ENCODE measurements at regions not wholly inside any gene's neighbourhood (a gene's known extent, or its start where the extent isn't known, plus 50 kb on each side); places are given as distances from the start of the nearest gene placed in this dataset.
"Not testable (repeated sequence)": the region's sequence is repeated elsewhere in the genome, so short reads cannot be mapped to it uniquely, and the experiment has no call there.

DNA sequence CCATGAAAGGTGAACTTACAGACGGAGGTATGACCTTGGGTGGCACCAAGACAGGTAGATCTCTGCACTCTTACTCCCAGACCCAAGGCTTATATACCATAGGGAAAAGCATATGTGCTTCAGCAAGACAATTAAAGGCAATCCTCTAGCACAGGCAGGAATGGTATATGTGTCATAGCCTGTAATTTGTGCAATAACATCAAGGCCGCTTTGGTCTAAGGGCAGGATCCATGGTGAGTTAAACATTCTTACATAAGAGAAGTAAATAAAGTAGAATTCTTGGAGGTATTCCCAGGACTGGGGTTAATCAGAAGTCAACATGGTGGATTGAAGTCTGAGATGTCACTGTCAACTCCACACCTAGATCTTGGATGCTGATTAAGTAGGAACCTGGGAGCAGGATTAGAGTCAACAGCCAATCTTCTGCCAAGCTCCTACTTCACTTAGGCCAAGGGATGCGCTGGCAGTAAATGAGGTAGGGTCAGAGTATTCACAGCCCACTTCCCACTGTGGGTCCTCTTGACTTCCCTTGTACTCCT lies 143.0 kb downstream of the ATP6V0E2 start:
- FAIRE-seq (peak; percentile 13), DNase-seq (ENCODE audit: low read depth in 1 of 2, low spot score in 1 of 2) (peak in 1 of 2 experiments; percentile 13), ATAC-seq (peak in 1 of 2 experiments; percentile 34; a peak in 3 of 6 replicates)
- POLR2A ChIA-PET, H3K27ac ChIP-seq, H3K4me2 ChIP-seq, CTCF ChIA-PET, H3K4me1 ChIP-seq, H3K4me3 ChIP-seq, H3K9me3 ChIP-seq: not testable (repeated sequence)
- 8% methylated on average over 3 of the region's 3 CpGs for WGBS (ENCODE audit: missing lambda C conversion rate)

DNA sequence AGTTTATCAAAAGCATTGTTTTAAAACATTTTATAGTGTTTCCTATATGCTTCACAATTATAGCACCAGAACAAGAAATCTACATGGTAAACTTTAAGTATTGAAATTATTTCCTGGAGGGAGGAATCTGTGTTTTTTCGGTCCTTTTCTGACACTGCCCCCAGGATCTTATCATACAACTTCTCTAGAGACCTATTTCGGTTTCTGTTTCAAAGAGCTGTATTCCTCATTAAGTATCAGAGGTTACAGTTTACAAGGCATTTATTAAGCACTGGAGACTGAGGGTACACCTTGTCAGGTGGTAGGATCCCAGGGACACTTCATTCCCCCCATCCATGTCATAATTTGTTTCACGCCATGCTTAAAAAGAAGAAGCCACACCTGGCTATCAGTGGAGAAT lies 146.4 kb downstream of the ATP6V0E2 start:
- DNase-seq (ENCODE audit: low read depth in 1 of 2, low spot score in 1 of 2); H3K27ac ChIP-seq; H3K4me1 ChIP-seq; H3K9me3 ChIP-seq; H3K4me2 ChIP-seq; ATAC-seq; H3K4me3 ChIP-seq; CTCF ChIA-PET; POLR2A ChIA-PET: not testable (repeated sequence)
- 50% methylated on average over 3 of the region's 3 CpGs for WGBS (ENCODE audit: missing lambda C conversion rate)
- FAIRE-seq: peak; percentile 36

DNA sequence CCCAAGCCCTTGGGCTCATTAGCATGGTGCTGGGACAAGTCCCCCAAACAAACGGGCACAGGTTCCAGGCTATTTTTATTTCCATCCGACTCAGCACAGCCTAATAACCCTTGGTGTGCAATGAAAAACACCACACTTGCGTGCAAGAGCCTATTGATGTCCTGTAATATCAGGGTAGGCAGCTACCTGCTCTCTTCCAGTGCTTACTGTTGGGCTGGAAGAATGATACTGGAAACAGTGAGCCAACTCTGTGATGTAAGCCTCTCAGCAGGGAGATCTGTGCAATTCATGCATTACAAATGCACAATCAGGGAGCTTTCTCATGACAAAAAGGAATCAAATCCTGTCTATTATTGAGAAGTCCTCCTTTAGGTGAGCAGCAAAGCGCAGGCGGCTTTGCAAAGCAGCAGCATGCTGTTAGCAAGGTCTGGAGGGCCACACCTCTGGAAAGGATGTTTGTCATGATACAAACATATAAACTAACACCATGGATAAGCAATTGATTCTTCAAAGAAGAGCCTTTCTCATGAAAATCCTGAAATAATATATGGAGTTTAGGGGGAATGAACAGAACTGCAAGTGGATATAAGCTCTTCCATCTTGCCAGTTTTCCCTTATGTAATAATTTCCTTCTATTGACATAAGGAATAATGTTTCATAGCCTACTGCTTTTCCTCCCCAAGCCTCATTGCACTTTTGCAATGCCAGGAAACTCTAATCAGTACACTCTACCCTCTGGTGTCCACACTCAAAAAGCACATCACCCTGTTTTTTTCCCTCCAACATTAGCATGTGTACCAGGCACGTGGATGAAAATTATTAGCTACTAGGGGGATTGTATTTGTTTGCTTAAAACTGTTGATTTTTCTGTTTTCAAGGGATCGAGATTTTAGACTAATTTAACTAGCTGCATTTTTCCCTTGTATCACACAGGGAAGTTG lies 151.1 kb downstream of the ATP6V0E2 start:
- FAIRE-seq; DNase-seq (ENCODE audit: low read depth in 1 of 2, low spot score in 1 of 2): not testable (repeated sequence)

DNA sequence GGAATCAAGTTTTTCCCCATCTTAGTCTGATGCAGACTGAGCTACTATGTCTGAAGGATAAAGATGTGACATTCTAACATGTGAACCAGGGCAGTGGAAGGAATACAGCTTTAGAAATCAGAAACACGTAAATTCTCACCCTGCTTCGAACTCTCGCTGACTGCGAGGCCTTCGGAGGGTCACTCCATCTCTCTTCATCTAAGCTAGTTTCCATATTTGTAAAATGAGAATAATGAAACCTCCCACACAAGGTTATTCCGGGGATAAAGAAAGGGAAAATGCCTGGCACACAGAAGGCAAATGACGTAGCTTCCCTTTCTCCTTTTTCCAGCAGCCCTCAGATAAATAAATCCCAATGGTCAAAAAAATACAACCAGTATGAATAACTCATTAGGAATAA lies 152.0 kb downstream of the ATP6V0E2 start:
- H3K27ac ChIP-seq; DNase-seq (ENCODE audit: low read depth in 1 of 2, low spot score in 1 of 2); H3K4me1 ChIP-seq; CTCF ChIA-PET; FAIRE-seq; ATAC-seq; H3K9me3 ChIP-seq; POLR2A ChIA-PET; H3K4me3 ChIP-seq; H3K4me2 ChIP-seq: not testable (repeated sequence)
- WGBS (ENCODE audit: missing lambda C conversion rate): 68% methylated on average over 7 of the region's 7 CpGs

More for the DNA sequence above, 151.1 kb downstream of the ATP6V0E2 start:
- H3K4me1 ChIP-seq, H3K4me2 ChIP-seq, POLR2A ChIA-PET, H3K4me3 ChIP-seq, H3K27ac ChIP-seq, ATAC-seq, CTCF ChIA-PET, H3K9me3 ChIP-seq: not testable (repeated sequence)
- WGBS (ENCODE audit: missing lambda C conversion rate): 46% methylated on average over 4 of the region's 7 CpGs

DNA sequence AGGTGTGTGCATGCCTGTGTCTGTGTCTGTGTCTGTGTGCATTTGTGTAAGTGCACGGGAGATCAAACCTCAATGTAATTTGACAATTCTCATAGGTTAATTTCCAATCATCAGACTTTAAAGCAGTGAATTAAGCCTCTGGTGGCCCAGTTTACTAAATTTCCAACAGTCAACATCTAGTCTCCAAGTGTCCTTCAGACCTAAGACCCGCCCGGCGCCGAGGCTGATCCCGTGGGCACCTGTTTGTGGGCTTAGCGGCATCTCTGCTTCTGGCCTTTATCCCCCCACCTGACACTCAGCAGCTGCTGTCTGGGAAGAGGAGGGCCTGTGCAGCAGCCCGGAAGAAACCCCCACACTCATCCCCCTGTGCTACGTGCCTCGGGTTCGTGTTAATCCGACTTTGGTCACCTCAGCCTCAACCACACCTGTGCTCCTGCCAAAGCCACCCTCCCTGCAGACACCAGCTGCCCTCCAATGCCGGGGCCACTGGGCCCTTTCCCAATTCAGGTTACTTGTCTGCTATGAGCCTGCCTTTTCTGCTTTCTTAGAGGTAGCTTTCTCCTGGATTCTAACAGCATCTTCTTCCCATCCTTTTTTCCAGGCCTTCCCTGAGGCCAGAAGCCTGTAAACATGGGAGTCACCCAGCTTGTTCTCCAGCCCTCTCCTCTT lies 154.7 kb downstream of the ATP6V0E2 start:
- H3K27ac ChIP-seq; CTCF ChIA-PET; H3K9me3 ChIP-seq; DNase-seq (ENCODE audit: low read depth in 1 of 2, low spot score in 1 of 2); H3K4me3 ChIP-seq; FAIRE-seq; H3K4me1 ChIP-seq; POLR2A ChIA-PET; ATAC-seq; H3K4me2 ChIP-seq: not testable (repeated sequence)
- WGBS (ENCODE audit: missing lambda C conversion rate): 35% methylated on average over 11 of the region's 13 CpGs

DNA sequence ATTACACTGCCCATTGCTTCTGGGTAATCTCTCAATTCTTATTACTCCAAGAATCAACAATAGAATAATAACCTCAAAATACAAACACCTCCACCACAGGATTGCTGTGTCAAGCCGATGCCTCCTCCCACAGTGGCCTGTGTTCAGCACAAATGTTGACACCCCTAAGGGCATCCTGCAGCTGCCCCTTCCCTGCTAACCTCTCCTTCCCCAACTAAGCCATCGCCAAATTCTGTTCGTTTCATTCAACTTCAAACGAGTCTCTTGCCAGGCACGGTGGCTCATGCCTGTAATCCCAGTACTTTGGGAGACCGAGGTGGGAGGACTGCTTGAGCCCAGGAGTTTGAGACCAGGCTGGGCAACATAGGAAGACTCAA lies 155.2 kb downstream of the ATP6V0E2 start:
- WGBS (ENCODE audit: missing lambda C conversion rate): 44% methylated on average over 6 of the region's 6 CpGs
- H3K27ac ChIP-seq; CTCF ChIA-PET; H3K9me3 ChIP-seq; ATAC-seq; H3K4me1 ChIP-seq; FAIRE-seq; H3K4me2 ChIP-seq; POLR2A ChIA-PET; DNase-seq (ENCODE audit: low read depth in 1 of 2, low spot score in 1 of 2); H3K4me3 ChIP-seq: not testable (repeated sequence)

DNA sequence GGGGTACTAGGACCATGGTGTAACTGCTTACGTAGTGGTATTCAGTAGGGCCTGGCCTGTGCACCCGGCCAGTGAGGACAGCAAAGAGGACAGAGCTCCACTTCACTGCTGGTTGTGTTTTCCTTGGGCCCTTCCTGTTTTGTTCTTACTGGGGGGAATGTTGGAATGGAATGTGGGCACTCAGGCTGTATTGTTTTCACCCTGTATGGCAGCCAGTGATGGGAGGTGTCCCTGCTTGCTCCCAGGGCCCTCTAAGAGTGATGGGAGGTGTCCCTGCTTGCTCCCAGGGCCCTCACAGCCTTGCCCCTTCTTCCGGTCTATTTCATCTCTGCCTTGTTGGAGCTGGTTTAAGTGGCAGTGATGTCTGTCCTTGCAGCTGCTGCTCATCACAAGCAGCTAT lies 158.0 kb downstream of the ATP6V0E2 start:
- CTCF ChIA-PET; H3K4me1 ChIP-seq; DNase-seq (ENCODE audit: low read depth in 1 of 2, low spot score in 1 of 2); H3K4me2 ChIP-seq; FAIRE-seq; POLR2A ChIA-PET; ATAC-seq; H3K4me3 ChIP-seq; H3K9me3 ChIP-seq; H3K27ac ChIP-seq: not testable (repeated sequence)
- 54% methylated on average over 3 of the region's 3 CpGs for WGBS (ENCODE audit: missing lambda C conversion rate)

DNA sequence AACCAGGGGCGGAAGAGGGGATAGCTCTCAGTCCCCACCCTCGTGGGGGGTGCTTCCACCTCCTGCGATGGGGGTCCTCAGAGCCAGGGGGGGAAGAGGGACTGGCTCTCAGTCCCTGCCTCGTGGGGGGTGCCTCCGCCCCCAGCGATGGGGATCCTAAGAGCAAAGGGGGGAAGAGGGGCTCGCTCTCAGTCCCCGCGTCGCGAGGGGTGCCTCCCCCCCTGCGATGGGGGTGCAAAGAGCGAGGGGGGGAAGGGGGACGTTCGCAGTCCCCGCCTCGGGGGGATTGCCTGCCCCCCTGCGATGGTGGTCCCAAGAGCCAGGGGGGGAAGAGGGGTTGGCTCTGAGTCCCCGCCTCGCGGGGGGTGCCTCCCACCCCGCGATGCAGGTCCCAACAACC lies 159.9 kb downstream of the ATP6V0E2 start:
- H3K4me2 ChIP-seq; DNase-seq (ENCODE audit: low read depth in 1 of 2, low spot score in 1 of 2); FAIRE-seq; H3K4me1 ChIP-seq; ATAC-seq; H3K4me3 ChIP-seq; H3K27ac ChIP-seq; POLR2A ChIA-PET; H3K9me3 ChIP-seq; CTCF ChIA-PET: not testable (repeated sequence)
- WGBS (ENCODE audit: missing lambda C conversion rate): no CpG with 5 or more reads among the region's 23 CpGs

DNA sequence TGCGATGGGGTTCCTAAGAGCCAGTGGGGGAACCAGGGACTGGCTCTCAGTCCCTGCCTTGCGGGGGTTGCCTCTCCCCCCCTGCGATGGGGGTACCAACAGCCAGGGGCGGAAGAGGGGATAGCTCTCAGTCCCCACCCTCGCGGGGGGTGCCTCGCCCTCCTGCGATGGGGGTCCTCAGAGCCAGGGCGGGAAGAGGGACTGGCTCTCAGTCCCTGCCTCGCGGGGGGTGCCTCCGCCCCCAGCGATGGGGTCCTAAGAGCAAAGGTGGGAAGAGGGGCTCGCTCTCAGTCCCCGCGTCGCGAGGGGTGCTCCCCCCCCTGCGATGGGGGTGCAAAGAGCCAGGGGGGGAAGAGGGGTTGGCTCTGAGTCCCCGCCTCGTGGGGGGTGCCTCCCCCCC lies 162.0 kb downstream of the ATP6V0E2 start:
- H3K4me3 ChIP-seq; CTCF ChIA-PET; H3K9me3 ChIP-seq; H3K4me1 ChIP-seq; H3K27ac ChIP-seq; FAIRE-seq; DNase-seq (ENCODE audit: low read depth in 1 of 2, low spot score in 1 of 2); ATAC-seq; H3K4me2 ChIP-seq; POLR2A ChIA-PET: not testable (repeated sequence)
- no CpG with 5 or more reads among the region's 21 CpGs for WGBS (ENCODE audit: missing lambda C conversion rate)

DNA sequence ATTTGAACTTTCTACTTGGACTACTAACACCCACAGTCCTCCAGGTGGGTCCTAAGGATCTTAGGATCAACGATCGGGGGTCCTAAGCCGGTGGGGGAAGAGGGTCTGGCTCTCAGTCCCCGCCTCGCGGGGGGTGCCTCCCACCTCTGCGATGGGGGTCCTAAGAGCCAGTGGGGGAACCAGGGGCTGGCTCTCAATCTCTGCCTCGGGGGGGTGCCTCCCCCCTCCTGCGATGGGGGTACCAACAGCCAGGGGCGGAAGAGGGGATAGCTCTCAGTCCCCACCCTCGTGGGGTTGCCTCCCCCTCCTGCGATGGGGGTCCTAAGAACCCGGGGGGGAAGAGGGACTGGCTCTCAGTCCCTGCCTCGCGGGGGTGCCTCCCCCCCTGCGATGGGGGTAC lies 165.3 kb downstream of the ATP6V0E2 start:
- ATAC-seq; POLR2A ChIA-PET; H3K9me3 ChIP-seq; DNase-seq (ENCODE audit: low read depth in 1 of 2, low spot score in 1 of 2); H3K27ac ChIP-seq; FAIRE-seq; H3K4me2 ChIP-seq; H3K4me1 ChIP-seq; H3K4me3 ChIP-seq; CTCF ChIA-PET: not testable (repeated sequence)
- WGBS (ENCODE audit: missing lambda C conversion rate): 24% methylated on average over 3 of the region's 16 CpGs

DNA sequence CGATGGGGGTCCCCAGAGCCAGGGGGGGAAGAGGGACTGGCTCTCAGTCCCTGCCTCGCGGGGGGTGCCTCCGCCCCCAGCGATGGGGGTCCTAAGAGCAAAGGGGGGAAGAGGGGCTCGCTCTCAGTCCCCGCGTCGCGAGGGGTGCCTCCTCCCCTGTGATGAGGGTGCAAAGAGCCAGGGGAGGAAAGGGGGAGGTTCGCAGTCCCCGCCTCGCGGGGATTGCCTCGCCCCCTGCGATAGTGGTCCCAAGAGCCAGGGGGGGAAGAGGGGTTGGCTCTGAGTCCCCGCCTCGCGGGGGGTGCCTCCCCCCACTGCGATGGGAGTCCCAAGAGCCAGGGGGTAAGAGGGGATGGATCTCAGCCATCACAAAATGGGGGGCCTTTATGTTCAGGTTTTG lies 168.5 kb downstream of the ATP6V0E2 start:
- H3K4me2 ChIP-seq; H3K9me3 ChIP-seq; ATAC-seq; H3K27ac ChIP-seq; H3K4me1 ChIP-seq; CTCF ChIA-PET; POLR2A ChIA-PET; H3K4me3 ChIP-seq; FAIRE-seq; DNase-seq (ENCODE audit: low read depth in 1 of 2, low spot score in 1 of 2): not testable (repeated sequence)
- 0% methylated on average over 2 of the region's 20 CpGs for WGBS (ENCODE audit: missing lambda C conversion rate)

Data from A549 (cell line).